ENCODE measurements at regions not wholly inside any gene's neighbourhood (a gene's known extent, or its start where the extent isn't known, plus 50 kb on each side); places are given as distances from the start of the nearest gene placed in this dataset.

DNA sequence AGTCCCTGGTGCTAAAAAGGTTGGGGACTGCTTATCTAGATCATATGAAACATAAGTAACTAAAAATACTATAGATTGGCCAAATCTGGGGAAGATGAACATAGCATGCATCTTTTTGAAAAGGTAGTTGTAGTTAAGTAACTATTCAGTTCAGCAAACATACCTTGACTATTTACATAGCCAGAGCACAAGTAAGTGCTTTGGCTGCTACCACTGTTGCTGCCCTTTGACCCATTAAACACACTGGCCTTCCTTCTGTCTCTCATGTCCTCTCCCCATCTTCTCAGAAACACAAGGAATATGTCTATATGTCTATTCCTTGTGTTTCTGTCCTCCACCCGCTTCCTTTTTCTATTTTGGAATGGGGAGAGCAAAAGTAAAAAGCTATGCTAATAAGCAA, 87.9 kb upstream of the SPRY1 start:
- no peak for FAIRE-seq
- Histone ChIP-seq H3K36me3 (ENCODE audit: insufficient read depth, low read length) (no peaks in the 10 kb centered on the region), H3K27ac (ENCODE audit: low read depth, low read length) (no peak overlapping the region), H2AFZ (ENCODE audit: low read depth, low read length) (no peak overlapping the region), H4K20me1 (ENCODE audit: insufficient read depth, low read length) (no peaks in the 10 kb centered on the region), H3K27me3 (ENCODE audit: insufficient read depth, low read length) (no peaks in the 10 kb centered on the region), H3K9ac (ENCODE audit: low read length) (no peak overlapping the region), H3K4me1 (ENCODE audit: insufficient read depth, low read length) (no peaks in the 10 kb centered on the region), H3K4me2 (ENCODE audit: low read length) (no peak overlapping the region), H3K79me2 (ENCODE audit: insufficient read depth, low read length) (no peaks in the 10 kb centered on the region), H3K4me3 (ENCODE audit: insufficient read depth, low read depth, low read length) (no peak overlapping the region), H3K9me3 (ENCODE audit: insufficient read depth, low read depth, low read length) (no peaks in the 10 kb centered on the region)
- Mint-ChIP-seq H3K4me3 (ENCODE audit: unreplicated experiment) (no peak overlapping the region), H3K4me1 (ENCODE audit: low read depth, unreplicated experiment) (peaks cover 11% of the 10 kb centered on the region), H3K27ac (ENCODE audit: unreplicated experiment) (no peak overlapping the region), H3K36me3 (ENCODE audit: low read depth, unreplicated experiment) (peaks cover 9% of the 10 kb centered on the region), H3K27me3 (ENCODE audit: low read depth, unreplicated experiment) (no peaks in the 10 kb centered on the region), H3K9me3 (ENCODE audit: unreplicated experiment) (peaks cover 3% of the 10 kb centered on the region)
- DNase-seq (ENCODE audit: low read depth) = no peak
- TF ChIP-seq, protein P1, sequence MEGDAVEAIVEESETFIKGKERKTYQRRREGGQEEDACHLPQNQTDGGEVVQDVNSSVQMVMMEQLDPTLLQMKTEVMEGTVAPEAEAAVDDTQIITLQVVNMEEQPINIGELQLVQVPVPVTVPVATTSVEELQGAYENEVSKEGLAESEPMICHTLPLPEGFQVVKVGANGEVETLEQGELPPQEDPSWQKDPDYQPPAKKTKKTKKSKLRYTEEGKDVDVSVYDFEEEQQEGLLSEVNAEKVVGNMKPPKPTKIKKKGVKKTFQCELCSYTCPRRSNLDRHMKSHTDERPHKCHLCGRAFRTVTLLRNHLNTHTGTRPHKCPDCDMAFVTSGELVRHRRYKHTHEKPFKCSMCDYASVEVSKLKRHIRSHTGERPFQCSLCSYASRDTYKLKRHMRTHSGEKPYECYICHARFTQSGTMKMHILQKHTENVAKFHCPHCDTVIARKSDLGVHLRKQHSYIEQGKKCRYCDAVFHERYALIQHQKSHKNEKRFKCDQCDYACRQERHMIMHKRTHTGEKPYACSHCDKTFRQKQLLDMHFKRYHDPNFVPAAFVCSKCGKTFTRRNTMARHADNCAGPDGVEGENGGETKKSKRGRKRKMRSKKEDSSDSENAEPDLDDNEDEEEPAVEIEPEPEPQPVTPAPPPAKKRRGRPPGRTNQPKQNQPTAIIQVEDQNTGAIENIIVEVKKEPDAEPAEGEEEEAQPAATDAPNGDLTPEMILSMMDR (IDR thresholded peaks at IDR 0.05; ENCODE audit: insufficient read depth, low read depth, low read length) = no peak
- TF ChIP-seq EZH2 (IDR thresholded peaks at IDR 0.05; ENCODE audit: insufficient read depth, low read length) = no peak

DNA sequence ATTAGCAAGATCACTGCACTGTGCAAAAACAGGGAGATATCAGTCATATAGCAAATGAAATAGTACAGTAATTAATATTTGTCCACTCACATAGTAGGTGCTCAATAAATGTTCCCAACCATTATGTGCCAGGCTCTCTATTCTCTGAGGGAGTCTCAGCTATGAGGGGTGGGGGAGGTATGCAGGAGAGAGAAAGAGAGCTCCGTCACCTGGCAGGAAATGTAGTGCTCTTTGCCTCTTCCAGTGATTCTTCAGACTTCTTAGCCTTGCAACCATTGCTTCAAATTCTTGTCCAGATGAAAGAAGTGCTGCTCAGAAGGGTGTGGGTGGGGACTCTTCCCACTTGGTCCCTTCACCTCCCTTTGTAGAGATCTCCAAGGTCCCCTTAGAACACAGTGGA, 84.5 kb upstream of the SPRY1 start:
- Histone ChIP-seq H3K4me1 (ENCODE audit: insufficient read depth, low read length) (no peaks in the 10 kb centered on the region), H3K79me2 (ENCODE audit: insufficient read depth, low read length) (no peaks in the 10 kb centered on the region), H3K4me3 (ENCODE audit: insufficient read depth, low read depth, low read length) (no peak overlapping the region), H3K36me3 (ENCODE audit: insufficient read depth, low read length) (no peaks in the 10 kb centered on the region), H4K20me1 (ENCODE audit: insufficient read depth, low read length) (no peaks in the 10 kb centered on the region), H2AFZ (ENCODE audit: low read depth, low read length) (no peak overlapping the region), H3K9me3 (ENCODE audit: insufficient read depth, low read depth, low read length) (no peaks in the 10 kb centered on the region), H3K27me3 (ENCODE audit: insufficient read depth, low read length) (no peaks in the 10 kb centered on the region), H3K27ac (ENCODE audit: low read depth, low read length) (no peak overlapping the region), H3K9ac (ENCODE audit: low read length) (no peak overlapping the region), H3K4me2 (ENCODE audit: low read length) (no peak overlapping the region)
- H3K36me3 Mint-ChIP-seq (ENCODE audit: low read depth, unreplicated experiment) = peaks cover 11% of the 10 kb centered on the region
- peaks cover 3% of the 10 kb centered on the region for H3K9me3 Mint-ChIP-seq (ENCODE audit: unreplicated experiment)
- FAIRE-seq = no peak
- H3K4me1 Mint-ChIP-seq (ENCODE audit: low read depth, unreplicated experiment) = peaks cover 7% of the 10 kb centered on the region
- no peak overlapping the region for H3K27ac Mint-ChIP-seq (ENCODE audit: unreplicated experiment)
- no peak for TF ChIP-seq EZH2 (IDR thresholded peaks at IDR 0.05; ENCODE audit: insufficient read depth, low read length)
- TF ChIP-seq, protein P1 (IDR thresholded peaks at IDR 0.05; ENCODE audit: insufficient read depth, low read depth, low read length) = no peak
- DNase-seq (ENCODE audit: low read depth) = no peak
- no peaks in the 10 kb centered on the region for H3K27me3 Mint-ChIP-seq (ENCODE audit: low read depth, unreplicated experiment)
- H3K4me3 Mint-ChIP-seq (ENCODE audit: unreplicated experiment) = no peak overlapping the region

DNA sequence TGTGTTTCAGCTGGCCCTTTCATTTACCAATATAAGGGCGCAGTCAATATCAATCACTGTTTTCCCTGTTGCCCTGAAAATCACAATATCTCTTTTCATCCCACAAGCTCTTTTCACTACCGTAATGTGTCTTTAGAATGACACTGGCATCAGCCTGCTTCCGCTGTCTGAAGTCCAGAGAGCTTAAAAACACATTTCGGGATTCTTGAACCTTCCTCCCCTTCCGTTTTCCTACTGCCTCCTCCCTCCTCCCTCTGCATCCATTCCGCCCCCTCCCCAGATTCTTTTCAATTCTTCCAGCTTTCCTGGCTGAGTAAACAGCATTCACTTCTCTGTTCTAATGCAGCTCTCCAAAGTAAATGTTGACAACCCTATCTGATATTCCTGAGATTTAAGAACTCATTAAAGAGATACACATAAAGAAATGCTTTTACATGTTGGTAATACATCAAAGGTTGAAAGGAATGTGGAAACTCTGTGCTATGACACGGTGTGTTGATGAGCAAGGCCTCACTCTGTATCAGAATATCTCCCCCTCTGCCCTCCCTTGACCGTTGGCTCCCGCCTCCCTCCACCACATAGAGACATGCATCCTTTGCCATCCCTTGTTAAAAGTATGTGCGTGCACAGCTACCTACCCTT, 83.5 kb upstream of the SPRY1 start:
- Histone ChIP-seq H3K4me1 (ENCODE audit: insufficient read depth, low read length) (no peaks in the 10 kb centered on the region), H3K27ac (ENCODE audit: low read depth, low read length) (no peak overlapping the region), H3K27me3 (ENCODE audit: insufficient read depth, low read length) (no peaks in the 10 kb centered on the region), H3K36me3 (ENCODE audit: insufficient read depth, low read length) (no peaks in the 10 kb centered on the region), H3K79me2 (ENCODE audit: insufficient read depth, low read length) (no peaks in the 10 kb centered on the region), H3K9ac (ENCODE audit: low read length) (no peak overlapping the region), H3K9me3 (ENCODE audit: insufficient read depth, low read depth, low read length) (no peaks in the 10 kb centered on the region), H3K4me3 (ENCODE audit: insufficient read depth, low read depth, low read length) (no peak overlapping the region), H2AFZ (ENCODE audit: low read depth, low read length) (no peak overlapping the region), H3K4me2 (ENCODE audit: low read length) (no peak overlapping the region), H4K20me1 (ENCODE audit: insufficient read depth, low read length) (no peaks in the 10 kb centered on the region)
- no peak for FAIRE-seq
- H3K27me3 Mint-ChIP-seq (ENCODE audit: low read depth, unreplicated experiment) = no peaks in the 10 kb centered on the region
- H3K4me1 Mint-ChIP-seq (ENCODE audit: low read depth, unreplicated experiment) = peaks cover 7% of the 10 kb centered on the region
- TF ChIP-seq, protein P1 (IDR thresholded peaks at IDR 0.05; ENCODE audit: insufficient read depth, low read depth, low read length) = no peak
- TF ChIP-seq EZH2 (IDR thresholded peaks at IDR 0.05; ENCODE audit: insufficient read depth, low read length) = no peak
- H3K27ac Mint-ChIP-seq (ENCODE audit: unreplicated experiment) = no peak overlapping the region
- peaks cover 11% of the 10 kb centered on the region for H3K36me3 Mint-ChIP-seq (ENCODE audit: low read depth, unreplicated experiment)
- no peak overlapping the region for H3K4me3 Mint-ChIP-seq (ENCODE audit: unreplicated experiment)
- H3K9me3 Mint-ChIP-seq (ENCODE audit: unreplicated experiment) = peaks cover 3% of the 10 kb centered on the region
- DNase-seq (ENCODE audit: low read depth) = no peak

Data from astrocyte (in vitro differentiated cells and primary cell).